DMS 273 (cell line): ENCODE measurements at regions not wholly inside any gene's neighbourhood (a gene's known extent, or its start where the extent isn't known, plus 50 kb on each side); places are given as distances from the start of the nearest gene placed in this dataset.
A peak's percentile ranks its signal among the peaks of the same experiment; 100 is the strongest.
"Not testable (repeated sequence)": the region's sequence is repeated elsewhere in the genome, so short reads cannot be mapped to it uniquely, and the experiment has no call there.

Experiments used
- DNase-seq: peaks from one replicate; lab custom pipeline; 2025; ENCODE audit not compliant: unreplicated experiment; lab: John Stamatoyannopoulos, UW

DNA sequence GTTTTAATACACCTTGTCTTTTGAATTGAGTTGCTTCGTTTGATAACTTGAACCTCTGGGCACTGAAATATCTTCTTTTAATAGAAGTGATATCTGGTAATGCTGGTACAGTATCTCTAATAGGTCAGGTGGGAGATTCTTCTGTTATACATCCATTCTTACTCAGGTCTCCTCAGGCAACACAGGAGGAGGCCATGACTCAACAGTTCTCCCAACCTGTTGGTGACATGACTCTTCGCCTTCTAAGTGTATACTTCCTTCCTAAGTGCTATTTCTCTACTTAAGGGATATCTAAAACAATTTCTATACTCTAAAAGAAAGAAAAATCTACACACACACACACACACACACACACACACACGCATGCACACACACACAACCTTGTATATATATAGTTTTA lies 509.1 kb downstream of the PCNX1 start:
- no peak for DNase-seq

DNA sequence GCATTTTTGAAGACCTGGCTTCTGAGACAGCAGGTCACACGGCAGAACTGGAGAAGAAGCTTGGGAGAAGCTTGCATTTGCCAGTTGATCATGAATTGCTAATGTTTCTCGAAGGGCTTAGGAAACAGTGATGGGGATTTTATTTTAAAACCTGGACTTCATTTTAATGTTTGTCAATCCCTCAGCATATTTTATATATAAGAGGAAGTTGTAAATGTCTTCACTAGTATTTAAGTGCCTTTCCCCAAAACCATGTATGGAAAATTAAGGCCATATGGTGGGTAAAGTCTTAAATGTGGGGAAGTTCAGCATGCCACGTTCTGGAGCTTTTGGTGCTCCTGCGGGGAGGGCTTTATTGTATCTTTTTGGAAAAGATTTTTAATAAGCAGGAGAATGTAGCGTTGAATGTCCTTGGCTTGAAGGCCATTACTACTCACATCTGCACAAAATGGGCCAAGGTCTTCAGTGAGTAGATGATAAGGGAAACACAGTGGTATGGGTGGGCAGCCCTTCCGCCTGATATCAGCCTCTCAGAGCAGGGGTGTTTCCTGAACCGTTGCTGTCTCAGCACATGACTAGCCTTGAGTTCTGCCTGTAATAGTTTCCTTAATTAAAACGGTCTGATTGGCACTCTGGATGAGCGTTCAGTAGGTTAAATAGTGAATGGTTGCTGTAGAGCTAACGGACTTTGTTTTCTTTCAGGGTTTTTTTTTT lies 511.4 kb downstream of the PCNX1 start:
- DNase-seq = no peak

DNA sequence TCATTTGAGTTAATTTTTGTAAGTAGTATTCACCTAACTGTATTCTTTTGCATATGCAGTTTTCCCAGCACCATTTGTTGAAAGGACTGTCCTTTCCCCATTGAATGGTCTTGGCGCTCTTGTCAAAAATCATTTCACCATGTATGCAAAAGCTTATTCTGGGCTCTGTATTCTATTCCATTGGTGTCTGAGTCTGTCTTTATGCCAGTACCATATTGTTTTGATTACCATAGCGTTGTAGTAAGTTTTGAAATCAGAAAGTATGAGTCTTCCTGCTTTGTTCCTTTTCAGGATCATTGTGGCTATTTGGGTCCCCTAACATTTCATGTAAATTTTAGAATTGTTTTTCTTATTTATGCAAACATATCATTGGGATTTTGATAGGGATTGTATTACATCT lies 508.7 kb upstream of the RGS6 start:
- no peak for DNase-seq

DNA sequence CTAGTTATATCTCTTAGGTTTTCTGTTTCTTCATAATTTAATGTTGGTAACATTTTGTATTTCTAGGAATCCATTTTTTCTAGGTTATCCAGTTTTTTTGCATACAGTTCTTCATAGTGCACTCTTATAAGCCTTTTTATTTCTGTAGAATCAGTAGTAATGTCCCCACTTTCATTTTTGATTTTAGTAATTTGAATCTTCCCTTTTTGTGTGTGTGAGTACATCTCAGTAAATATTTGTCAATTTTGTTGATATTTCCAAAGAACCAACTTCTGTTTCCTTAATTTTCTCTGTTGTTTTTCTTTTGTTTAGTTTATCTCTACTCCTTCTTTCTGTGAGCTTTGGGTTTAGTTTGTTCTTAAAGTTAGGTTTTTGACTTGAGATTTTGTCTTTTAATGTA lies 507.3 kb upstream of the RGS6 start:
- DNase-seq = no peak

DNA sequence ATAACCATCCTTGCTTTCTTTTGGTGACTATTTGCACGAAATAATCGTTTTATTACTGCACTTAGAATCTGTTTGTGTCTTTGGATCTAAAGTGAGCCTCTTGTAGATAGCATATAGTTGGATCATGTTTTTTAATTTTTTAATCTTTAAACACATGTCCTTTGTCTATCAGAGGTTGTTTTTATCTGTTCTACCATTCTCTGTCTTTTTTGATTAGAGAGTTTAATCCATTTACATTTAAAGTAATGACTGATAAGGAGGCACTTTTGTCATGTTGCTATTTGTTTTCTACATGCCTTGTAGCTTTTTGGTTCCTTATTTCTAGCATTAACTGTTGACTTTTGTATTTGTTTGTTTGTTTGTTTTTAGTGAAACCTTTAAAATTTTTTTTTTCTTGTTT lies 506.2 kb upstream of the RGS6 start:
- DNase-seq = no peak

DNA sequence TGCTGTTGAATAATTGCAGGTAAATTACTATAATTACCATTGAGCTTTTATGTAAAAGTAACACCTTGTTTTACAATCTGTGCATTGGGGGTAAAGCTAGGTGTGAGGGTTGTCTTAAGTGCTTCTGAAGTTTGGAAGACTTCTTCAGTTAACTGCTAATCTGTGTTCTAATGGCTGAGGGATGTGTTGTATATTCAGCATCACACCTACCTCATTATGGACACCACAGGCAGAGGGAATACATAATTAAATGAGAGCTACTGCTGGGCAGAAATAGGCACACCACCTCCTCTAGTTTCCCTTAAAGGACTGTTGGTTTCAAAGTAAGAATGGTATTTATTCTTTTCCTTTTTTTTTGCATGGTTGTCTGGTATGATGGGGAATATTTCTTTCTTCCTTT lies 502.3 kb upstream of the RGS6 start:
- DNase-seq = no peak

DNA sequence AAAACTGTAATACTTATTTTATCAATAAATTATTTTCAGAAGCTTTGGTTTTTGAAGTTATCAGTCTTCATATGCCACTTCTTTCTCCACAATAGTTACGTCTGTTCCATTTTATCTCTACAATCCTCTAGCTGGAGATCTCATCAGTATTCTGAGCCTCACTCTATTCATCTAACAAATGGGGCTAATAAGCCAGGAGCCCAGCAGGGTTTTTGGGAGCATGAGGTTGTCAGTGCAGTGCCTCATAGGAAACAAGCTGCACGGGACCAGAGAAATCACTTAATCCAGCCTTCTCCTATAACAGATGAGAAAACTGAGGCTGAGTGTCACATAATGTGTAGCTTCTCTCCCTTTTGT lies 501.9 kb upstream of the RGS6 start:
- no peak for DNase-seq

DNA sequence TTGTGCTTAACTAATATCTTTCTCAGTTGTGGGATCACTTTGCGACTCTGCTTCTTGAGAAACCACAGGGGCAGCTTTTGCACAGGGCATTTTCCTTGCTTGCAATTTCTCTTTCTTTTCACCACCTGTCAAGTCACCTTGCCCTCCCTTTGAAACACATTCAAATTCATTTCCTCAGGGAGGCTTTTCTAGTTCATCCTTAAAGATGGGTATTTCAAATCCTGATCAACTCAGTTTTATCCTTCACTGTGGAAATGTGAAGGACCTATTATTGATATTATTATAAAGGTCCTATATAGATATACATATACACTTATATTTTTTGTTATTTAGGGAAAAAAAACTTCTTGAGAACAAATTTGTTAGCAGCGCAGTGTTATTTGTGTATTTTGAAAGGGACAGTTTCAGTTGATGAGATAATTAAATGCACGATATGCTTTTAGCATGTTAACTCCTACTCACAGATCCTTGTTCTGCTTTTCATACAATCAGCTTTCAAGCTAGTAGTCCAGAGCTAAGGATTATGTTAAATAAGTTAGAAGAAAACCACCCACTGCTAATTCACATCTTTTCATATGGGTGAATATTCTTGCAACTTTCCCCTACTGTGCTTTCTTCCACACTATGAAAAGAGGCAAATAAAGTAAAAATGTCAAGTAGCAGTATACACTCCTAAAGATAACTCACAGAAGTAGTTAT lies 501.4 kb upstream of the RGS6 start:
- DNase-seq = no peak

DNA sequence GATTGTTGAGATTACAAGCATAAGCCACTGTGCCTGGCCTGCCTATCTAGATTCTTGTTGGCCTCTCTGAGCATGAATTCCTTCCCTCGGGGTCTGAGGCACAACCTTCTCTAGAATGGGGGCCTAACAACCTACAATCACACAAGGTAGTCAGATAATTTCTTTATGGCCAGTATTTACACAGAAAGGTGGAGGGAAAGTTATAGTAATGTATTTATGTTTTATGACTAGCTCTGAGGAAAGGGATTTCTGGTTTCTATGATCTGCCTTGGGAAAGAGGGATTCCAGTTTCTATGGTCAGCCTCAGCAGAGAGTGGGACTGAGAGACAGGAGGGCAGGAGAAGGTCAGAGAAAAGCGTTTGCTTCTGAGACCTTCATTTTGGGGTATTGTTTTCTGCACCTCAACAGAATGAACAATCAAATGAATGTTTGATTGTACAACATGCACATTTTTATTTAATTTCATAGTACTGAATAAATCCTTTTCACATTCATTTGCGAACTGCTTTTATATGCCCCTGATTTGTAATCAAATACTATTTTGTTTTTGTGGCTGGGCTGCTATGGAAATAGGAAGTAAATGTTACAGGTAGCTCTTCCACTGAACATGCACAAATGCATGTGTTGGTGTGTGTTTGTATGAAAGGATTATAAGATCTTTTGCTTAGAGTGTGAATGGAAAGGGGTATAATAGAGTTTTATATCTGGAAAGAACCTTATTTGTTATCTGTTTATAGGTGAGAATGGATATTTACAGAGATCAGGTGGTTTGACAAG lies 499.7 kb upstream of the RGS6 start:
- DNase-seq = no peak

DNA sequence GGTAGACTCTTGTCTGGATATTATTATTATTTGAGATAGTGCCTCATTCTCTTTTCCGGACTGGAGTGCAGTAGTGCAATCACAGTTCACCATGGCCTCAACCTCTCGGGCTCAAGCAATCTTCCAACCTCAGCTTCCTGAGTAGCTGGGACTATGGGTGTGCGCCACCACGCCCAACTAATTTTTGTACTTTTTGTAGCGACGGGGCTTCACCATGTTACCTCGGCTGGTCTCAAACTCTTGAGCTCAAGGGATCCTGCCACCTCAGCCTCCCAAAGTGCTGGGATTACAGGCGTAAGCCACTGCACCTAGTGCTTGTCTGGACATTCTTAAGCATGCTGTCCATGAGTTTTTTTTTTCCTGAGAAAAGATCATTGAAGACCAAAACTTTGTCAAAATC lies 498.9 kb upstream of the RGS6 start:
- DNase-seq = no peak

DNA sequence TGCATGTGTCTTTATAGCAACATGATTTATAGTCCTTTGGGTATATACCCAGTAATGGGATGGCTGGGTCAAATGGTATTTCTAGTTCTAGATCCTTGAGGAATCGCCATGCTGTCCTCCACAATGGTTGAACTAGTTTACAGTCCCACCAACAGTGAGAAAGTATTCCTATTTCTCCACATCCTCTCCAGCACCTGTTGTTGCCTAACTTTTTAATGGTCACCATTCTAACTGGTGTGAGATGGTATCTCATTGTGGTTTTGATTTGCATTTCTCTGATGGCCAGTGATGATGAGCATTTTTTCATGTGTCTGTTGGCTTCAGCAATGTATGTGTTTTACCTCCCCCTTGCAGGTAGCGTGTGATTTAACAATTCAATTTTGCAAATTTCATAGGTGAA lies 496.6 kb upstream of the RGS6 start:
- not testable (repeated sequence) for DNase-seq

DNA sequence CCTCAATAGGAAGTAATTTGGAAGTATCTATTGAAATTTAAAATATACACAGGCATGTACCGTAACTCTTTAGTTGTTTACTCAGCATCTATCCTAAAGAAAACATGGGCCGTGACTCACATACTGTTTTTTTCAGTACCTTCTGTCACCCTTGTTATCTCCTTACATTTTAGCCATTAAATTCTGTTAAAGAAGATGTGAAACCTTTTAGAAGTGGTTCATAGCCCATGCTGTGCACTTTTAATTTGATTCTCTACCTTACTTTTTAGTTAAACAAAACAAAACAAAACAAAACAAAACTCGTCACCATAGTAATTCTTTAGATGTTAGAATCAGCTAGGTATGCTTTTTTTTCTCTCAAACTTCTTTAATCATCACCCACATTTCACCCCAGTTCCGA lies 494.4 kb upstream of the RGS6 start:
- no peak for DNase-seq

DNA sequence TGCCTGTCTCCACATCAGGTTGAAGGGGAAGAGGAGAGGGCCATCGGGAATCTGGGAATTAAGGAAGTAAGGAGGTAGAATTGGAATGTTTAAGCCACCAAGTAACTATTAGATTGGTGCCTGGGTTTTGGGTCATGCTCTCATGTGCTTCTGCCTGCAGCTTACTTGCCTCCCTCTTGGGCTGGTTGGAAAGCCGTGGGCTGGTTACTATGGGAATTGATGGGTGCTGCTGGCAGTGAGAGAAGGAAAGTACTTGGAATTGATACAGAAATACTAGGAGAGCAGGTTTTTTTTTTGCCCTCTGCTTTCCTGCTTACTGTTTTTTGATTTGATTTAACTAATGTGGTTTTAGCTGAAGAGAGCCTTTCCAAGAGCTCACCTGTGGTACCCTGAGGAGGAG lies 493.5 kb upstream of the RGS6 start:
- peak; percentile 9 for DNase-seq

DNA sequence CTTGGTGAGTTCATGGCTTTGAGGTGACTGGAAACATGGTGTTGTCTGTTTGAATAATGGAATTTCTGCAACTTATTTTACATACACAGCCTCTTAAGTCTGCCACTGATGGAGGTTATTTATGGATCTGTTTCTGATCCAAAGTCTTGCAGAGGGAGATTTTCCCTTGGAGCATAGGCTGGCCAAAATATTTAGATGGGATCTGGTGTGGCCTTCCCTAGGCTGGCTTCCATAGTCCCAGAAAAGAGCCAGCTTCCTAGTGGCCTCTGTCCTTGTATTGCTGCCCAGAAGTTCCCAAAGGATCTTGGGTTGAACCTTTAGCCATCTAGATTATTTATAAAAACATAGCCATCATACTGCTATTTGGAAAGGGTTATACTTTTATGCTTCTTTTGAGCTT lies 491.1 kb upstream of the RGS6 start:
- no peak for DNase-seq

DNA sequence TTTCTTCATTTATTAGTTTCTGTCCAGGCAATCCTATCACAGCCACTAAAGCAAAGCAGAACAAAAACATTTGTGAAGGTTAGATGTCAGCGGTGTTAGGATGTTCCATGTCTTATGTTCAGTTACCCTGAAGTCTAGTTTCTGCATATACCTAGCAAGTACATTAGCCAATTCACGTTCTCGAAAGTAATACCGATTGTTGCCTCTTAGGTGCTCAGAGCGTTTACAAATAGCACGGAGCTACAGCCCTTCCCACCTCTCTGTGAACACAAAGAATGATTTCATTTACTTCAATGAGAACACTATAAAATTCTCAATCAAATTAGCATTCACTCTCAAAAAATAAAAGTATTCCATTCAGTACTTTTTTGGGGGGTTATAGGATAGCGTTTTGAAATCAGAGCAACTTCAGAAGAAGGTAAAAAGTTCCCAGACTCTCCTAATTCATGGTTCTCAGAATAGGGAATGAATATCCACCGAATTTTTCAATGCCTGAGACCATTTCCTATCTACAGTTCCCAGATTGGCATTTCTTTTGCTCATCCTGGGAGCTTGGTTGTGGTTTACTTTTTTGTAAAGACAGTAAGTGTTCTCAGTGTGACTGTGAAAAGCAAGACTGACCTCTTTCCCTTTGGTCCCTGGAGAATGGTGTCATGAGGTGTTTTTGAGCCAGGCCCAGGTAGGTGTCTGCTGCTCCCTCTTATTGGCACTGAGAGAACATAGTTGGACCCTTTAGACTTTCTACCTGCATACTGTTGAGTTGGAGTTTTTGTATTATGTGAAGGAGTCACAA lies 488.0 kb upstream of the RGS6 start:
- no peak for DNase-seq

DNA sequence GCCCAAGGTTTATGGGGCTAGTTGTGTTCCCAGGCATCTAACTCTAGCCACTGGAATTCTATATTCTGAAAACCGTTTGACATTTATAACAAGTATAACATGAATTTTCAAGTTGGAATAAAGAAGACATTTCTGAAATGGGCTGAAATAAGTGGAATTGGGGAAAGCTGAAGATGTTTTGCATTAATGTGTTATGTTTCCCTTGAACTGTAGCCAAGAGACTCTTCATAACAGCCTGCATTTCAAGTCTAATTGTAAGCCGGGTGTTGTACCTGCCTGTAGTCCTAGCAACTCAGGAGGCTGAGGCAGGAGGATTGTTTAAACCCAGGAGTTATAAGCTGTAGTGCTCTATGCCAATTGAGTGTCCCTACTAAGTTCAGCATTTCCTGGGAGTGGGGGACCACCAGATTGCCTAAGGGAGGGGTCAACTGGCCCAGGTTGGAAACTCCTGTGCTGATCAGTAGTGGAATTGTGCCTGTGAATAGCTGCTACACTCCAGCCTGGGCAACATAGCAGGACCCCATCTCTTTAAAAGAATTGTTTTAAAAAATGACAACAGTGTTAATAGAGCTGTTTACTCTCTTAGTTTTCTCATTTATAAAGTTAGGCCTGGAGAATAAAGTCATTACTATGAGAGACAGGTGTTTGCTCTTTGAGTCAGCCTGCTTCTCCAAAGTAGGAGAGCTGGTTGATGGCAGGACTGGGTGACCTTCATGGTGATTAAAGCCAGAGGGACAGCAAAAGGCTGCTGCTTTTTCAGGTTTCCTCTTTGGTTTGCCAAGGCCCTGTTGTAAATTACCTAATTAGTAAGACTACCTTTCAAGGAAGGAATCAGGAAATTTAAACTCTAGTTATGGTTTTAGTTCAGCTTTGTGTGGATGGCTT lies 483.6 kb upstream of the RGS6 start:
- DNase-seq = no peak

DNA sequence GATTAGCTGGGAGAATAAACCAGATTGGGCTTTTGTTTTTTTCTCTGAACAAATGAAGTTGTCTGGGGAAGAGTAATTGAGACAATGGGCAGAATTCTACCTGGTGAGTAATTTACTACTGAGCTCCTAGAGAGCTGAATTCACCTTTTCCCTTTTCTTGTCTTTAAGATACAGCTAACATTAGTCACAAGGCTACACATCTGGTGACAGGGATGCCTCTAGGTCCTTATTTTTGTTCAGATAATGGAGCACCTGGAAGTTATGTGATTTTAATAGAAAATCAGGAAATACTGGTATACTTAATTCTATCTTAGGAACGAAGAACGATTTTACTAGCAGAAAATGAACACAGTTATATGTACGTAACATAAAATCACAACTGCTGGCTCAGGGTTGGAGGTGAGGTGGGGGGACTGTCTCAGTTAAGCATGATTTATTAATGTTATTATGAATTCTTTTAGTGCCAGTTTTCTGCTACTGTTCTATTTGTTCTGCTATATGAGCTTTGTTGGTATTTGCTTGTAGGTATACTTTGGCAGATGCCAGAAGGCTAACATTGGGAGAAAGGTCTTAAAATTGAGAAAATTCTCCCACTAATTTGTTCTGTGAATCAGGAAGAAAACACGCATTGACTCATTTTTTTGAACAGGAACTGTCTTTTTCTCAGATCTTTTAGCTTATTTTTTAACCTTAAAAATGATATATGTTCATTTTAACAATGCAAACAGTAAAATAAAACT lies 482.7 kb upstream of the RGS6 start:
- no peak for DNase-seq

DNA sequence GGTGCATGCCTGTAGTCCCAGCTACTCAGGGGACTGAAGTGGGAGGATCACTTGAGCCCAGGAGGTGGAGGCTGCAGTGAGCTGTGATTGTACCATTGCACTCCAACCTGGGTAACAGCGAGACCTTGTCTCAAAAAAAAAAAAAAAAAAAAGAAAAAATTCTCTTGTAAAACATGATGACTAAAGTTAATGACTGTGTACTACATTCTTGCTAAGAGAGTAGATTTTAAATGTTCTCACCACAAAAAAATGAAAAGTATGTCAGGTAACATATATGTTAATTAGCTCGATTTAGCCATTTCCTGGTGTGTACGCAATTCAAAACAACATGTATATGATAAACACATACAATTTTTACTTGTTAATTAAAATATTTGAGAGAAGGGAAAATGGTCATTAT lies 480.7 kb upstream of the RGS6 start:
- no peak for DNase-seq

DNA sequence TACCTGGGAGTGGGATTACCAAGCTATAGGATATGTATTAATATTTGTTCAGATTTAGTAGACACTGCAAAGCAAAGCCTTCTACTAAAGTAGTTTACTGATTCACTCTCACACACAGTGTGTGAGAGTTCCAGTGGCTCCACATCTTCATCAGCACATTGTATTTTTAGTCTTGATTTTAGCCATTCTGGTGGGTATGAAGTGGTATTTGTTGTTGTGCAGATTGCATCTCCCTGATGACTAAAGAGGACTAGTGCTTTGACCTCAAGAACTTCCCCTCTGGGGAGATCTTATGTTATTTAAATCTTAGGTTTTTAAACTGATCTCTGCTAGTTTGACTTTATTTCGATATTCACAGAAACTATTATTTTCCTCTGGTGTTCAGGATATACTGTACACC lies 479.7 kb upstream of the RGS6 start:
- no peak for DNase-seq

DNA sequence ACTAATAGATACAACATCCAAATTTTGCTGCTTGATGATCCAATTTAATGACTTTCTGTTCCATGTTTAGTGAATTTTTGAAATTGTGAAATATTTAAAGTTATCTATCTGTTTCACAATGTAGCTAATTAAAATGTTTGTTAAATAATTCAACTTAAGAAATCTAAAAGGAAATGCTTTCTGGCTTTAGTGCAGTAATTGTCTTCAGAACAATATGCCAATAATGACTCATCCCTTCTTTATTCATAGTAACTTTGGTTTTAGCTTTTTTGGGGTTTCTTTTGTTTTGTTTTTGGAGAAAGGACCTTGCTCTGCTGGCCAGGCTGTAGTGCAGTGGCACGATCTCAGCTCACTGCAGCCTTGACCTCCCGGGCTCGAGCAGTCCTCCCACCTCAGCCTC lies 479.2 kb upstream of the RGS6 start:
- no peak for DNase-seq
